ENCODE measurements at regions not wholly inside any gene's neighbourhood (a gene's known extent, or its start where the extent isn't known, plus 50 kb on each side); places are given as distances from the start of the nearest gene placed in this dataset.

- no peak for ATAC-seq
- TF ChIP-seq POU6F1 (CRISPR knock-in tag; IDR thresholded peaks at IDR 0.05; ENCODE audit: borderline replicate concordance, low read depth) (no peak), ARNTL (CRISPR knock-in tag; IDR thresholded peaks at IDR 0.05; ENCODE audit: borderline replicate concordance, low read depth) (no peak), ESRRG (CRISPR knock-in tag; IDR thresholded peaks at IDR 0.05) (no peak), CSDC2 (CRISPR knock-in tag; IDR thresholded peaks at IDR 0.05) (no peak), ZNF8 (CRISPR knock-in tag; IDR thresholded peaks at IDR 0.05) (no peak), CSRNP3 (CRISPR knock-in tag; IDR thresholded peaks at IDR 0.05) (no peak), ZNF565 (CRISPR knock-in tag; conservative IDR thresholded peaks at IDR 0.05; ENCODE audit: low read depth) (no peak), BACH2 (CRISPR knock-in tag; IDR thresholded peaks at IDR 0.05; ENCODE audit: borderline replicate concordance) (no peak), PPARA (CRISPR knock-in tag; IDR thresholded peaks at IDR 0.05; ENCODE audit: borderline replicate concordance) (no peak), ISL1 (CRISPR knock-in tag; IDR thresholded peaks at IDR 0.05) (no peak), TCF4 (CRISPR knock-in tag; IDR thresholded peaks at IDR 0.05; ENCODE audit: borderline replicate concordance) (no peak), TSHZ2 (CRISPR knock-in tag; IDR thresholded peaks at IDR 0.05) (no peak), RARB (CRISPR knock-in tag; IDR thresholded peaks at IDR 0.05) (no peak), GLIS3 (CRISPR knock-in tag; IDR thresholded peaks at IDR 0.05) (no peak), TOX (CRISPR knock-in tag; IDR thresholded peaks at IDR 0.05; ENCODE audit: borderline replicate concordance) (no peak), OSR1 (CRISPR knock-in tag; IDR thresholded peaks at IDR 0.05) (no peak), ZNF70 (CRISPR knock-in tag; IDR thresholded peaks at IDR 0.05) (no peak), SNAI2 (CRISPR knock-in tag; IDR thresholded peaks at IDR 0.05) (no peak), CREB5 (CRISPR knock-in tag; IDR thresholded peaks at IDR 0.05; ENCODE audit: low read depth) (no peak), ZFP3 (CRISPR knock-in tag; IDR thresholded peaks at IDR 0.05) (no peak)
Measured at GRCh38 chr4:112852601-112853000, 196.9 kb upstream of the ANK2 start.

- no peak for TF ChIP-seq PATZ1 (CRISPR knock-in tag; IDR thresholded peaks at IDR 0.05; ENCODE audit: borderline replicate concordance)
- no peak for TF ChIP-seq ZFP30 (CRISPR knock-in tag; IDR thresholded peaks at IDR 0.05)
- no peak for ATAC-seq
Measured at GRCh38 chr4:112853662-112854256, 195.7 kb upstream of the ANK2 start.

GRCh38 chr4:112854420-112854819, 195.0 kb upstream of the ANK2 start:
- ATAC-seq = no peak

More at GRCh38 chr4:112854420-112854819, 195.0 kb upstream of the ANK2 start:
- TF ChIP-seq TOX (CRISPR knock-in tag; IDR thresholded peaks at IDR 0.05; ENCODE audit: borderline replicate concordance) (no peak), GLIS3 (CRISPR knock-in tag; IDR thresholded peaks at IDR 0.05) (no peak)
